ENCODE measurements at regions not wholly inside any gene's neighbourhood (a gene's known extent, or its start where the extent isn't known, plus 50 kb on each side); places are given as distances from the start of the nearest gene placed in this dataset.

DNA sequence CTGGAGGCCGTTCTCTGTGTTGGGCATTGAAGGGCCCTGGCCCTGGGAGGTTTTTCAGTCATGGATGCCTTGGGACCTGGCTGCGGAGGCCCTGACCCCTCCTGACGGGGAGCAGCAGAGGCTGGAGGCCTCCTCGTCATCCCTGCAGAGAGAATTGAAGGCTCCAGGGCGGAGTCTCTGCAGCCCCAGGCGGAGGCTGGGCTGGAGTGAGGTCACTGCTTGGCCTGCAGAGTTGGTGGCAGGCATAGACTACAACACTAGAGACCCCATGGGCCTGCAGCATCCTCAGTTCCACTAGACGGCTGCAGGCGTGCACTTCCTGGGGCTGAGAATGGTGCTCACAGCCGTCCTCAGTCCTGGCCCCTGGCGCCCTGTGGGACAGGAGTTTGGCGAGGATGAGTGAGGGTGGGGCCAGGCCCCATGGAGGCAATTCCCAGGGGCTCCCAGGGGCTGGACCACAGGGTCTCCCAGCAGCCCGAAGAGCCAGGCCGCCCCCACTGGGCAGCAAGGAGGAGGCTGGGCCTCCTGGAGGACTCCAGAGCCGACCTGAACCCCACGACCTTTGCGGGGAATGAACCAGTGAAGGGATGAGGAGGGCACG, 1194.9 kb downstream of the BRD1 start:
- TF ChIP-seq, protein P1, sequence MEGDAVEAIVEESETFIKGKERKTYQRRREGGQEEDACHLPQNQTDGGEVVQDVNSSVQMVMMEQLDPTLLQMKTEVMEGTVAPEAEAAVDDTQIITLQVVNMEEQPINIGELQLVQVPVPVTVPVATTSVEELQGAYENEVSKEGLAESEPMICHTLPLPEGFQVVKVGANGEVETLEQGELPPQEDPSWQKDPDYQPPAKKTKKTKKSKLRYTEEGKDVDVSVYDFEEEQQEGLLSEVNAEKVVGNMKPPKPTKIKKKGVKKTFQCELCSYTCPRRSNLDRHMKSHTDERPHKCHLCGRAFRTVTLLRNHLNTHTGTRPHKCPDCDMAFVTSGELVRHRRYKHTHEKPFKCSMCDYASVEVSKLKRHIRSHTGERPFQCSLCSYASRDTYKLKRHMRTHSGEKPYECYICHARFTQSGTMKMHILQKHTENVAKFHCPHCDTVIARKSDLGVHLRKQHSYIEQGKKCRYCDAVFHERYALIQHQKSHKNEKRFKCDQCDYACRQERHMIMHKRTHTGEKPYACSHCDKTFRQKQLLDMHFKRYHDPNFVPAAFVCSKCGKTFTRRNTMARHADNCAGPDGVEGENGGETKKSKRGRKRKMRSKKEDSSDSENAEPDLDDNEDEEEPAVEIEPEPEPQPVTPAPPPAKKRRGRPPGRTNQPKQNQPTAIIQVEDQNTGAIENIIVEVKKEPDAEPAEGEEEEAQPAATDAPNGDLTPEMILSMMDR (IDR thresholded peaks at IDR 0.05), result no peak
- no peak for TF ChIP-seq SIN3A (IDR thresholded peaks at IDR 0.05; ENCODE audit: borderline replicate concordance, insufficient read depth, low read depth, low read length)
- no peak for TF ChIP-seq TCF7L2 (IDR thresholded peaks at IDR 0.05; ENCODE audit: low read depth, low read length)

Measured in Panc1 (cell line).